ENCODE measurements at regions not wholly inside any gene's neighbourhood (a gene's known extent, or its start where the extent isn't known, plus 50 kb on each side); places are given as distances from the start of the nearest gene placed in this dataset.

- no peak for TF ChIP-seq CTCF (IDR thresholded peaks at IDR 0.05; ENCODE audit: extremely low read depth, low read depth, low read length)
- Histone ChIP-seq H4K20me1 (ENCODE audit: insufficient read depth, low read length) (no peaks in the 10 kb centered on the region), H2AFZ (ENCODE audit: low read length) (no peak overlapping the region)
Observed at GRCh38 chr15:47924381-47924780, 196.4 kb upstream of the SLC24A5 start.

GRCh38 chr15:47929138-47929803 is 191.5 kb upstream of the SLC24A5 start:
- Histone ChIP-seq H3K4me2 (ENCODE audit: insufficient read depth, low read length) (no peak overlapping the region), H3K36me3 (ENCODE audit: insufficient read depth, low read length) (no peaks in the 10 kb centered on the region), H3K4me1 (ENCODE audit: insufficient read depth, low read length) (no peaks in the 10 kb centered on the region), H3K4me3 (ENCODE audit: insufficient read depth, low read length) (no peak overlapping the region), H3K27me3 (ENCODE audit: insufficient read depth, low read length) (no peaks in the 10 kb centered on the region), H3K79me2 (ENCODE audit: insufficient read depth, low read length) (no peaks in the 10 kb centered on the region), H3K27ac (ENCODE audit: low read depth, low read length) (no peak overlapping the region), H3K9me3 (ENCODE audit: low read depth, low read length) (no peaks in the 10 kb centered on the region), H2AFZ (ENCODE audit: low read length) (no peak overlapping the region), H4K20me1 (ENCODE audit: insufficient read depth, low read length) (no peaks in the 10 kb centered on the region)
- DNase-seq (ENCODE audit: insufficient read length, low spot score, missing footprints): no peak
- no peak for TF ChIP-seq CTCF (IDR thresholded peaks at IDR 0.05; ENCODE audit: extremely low read depth, low read depth, low read length)

More at GRCh38 chr15:47924381-47924780, 196.4 kb upstream of the SLC24A5 start:
- no peak for DNase-seq (ENCODE audit: insufficient read length, low spot score, missing footprints)
- Histone ChIP-seq H3K79me2 (ENCODE audit: insufficient read depth, low read length) (no peaks in the 10 kb centered on the region), H3K9me3 (ENCODE audit: low read depth, low read length) (no peaks in the 10 kb centered on the region), H3K4me3 (ENCODE audit: insufficient read depth, low read length) (no peak overlapping the region), H3K36me3 (ENCODE audit: insufficient read depth, low read length) (no peaks in the 10 kb centered on the region), H3K4me2 (ENCODE audit: insufficient read depth, low read length) (no peak overlapping the region), H3K27ac (ENCODE audit: low read depth, low read length) (no peak overlapping the region), H3K27me3 (ENCODE audit: insufficient read depth, low read length) (no peaks in the 10 kb centered on the region), H3K4me1 (ENCODE audit: insufficient read depth, low read length) (no peaks in the 10 kb centered on the region)

GRCh38 chr15:47932261-47932660 is 188.5 kb upstream of the SLC24A5 start:
- H3K4me3 ChIP-seq (ENCODE audit: insufficient read depth, low read length): no peak overlapping the region
- H2AFZ ChIP-seq (ENCODE audit: low read length): no peak overlapping the region
- H3K27me3 ChIP-seq (ENCODE audit: insufficient read depth, low read length): no peaks in the 10 kb centered on the region
- no peaks in the 10 kb centered on the region for H3K36me3 ChIP-seq (ENCODE audit: insufficient read depth, low read length)
- no peaks in the 10 kb centered on the region for H3K9me3 ChIP-seq (ENCODE audit: low read depth, low read length)
- H3K27ac ChIP-seq (ENCODE audit: low read depth, low read length): no peak overlapping the region
- H4K20me1 ChIP-seq (ENCODE audit: insufficient read depth, low read length): no peaks in the 10 kb centered on the region
- no peak for TF ChIP-seq CTCF (IDR thresholded peaks at IDR 0.05; ENCODE audit: extremely low read depth, low read depth, low read length)
- no peaks in the 10 kb centered on the region for H3K4me1 ChIP-seq (ENCODE audit: insufficient read depth, low read length)
- H3K4me2 ChIP-seq (ENCODE audit: insufficient read depth, low read length): no peak overlapping the region
- H3K79me2 ChIP-seq (ENCODE audit: insufficient read depth, low read length): no peaks in the 10 kb centered on the region
- DNase-seq (ENCODE audit: insufficient read length, low spot score, missing footprints): no peak

GRCh38 chr15:47932951-47933641 is 187.7 kb upstream of the SLC24A5 start:
- Histone ChIP-seq H4K20me1 (ENCODE audit: insufficient read depth, low read length) (no peaks in the 10 kb centered on the region), H2AFZ (ENCODE audit: low read length) (no peak overlapping the region), H3K4me1 (ENCODE audit: insufficient read depth, low read length) (no peaks in the 10 kb centered on the region), H3K9me3 (ENCODE audit: low read depth, low read length) (no peaks in the 10 kb centered on the region), H3K36me3 (ENCODE audit: insufficient read depth, low read length) (no peaks in the 10 kb centered on the region), H3K27me3 (ENCODE audit: insufficient read depth, low read length) (no peaks in the 10 kb centered on the region), H3K4me2 (ENCODE audit: insufficient read depth, low read length) (no peak overlapping the region), H3K27ac (ENCODE audit: low read depth, low read length) (no peak overlapping the region), H3K4me3 (ENCODE audit: insufficient read depth, low read length) (no peak overlapping the region), H3K79me2 (ENCODE audit: insufficient read depth, low read length) (no peaks in the 10 kb centered on the region)
- TF ChIP-seq CTCF (IDR thresholded peaks at IDR 0.05; ENCODE audit: extremely low read depth, low read depth, low read length): no peak
- peak; percentile 62 for DNase-seq (ENCODE audit: insufficient read length, low spot score, missing footprints)

Measured in osteoblast (primary cell).